RCC 7860 (cell line): ENCODE measurements at regions not wholly inside any gene's neighbourhood (a gene's known extent, or its start where the extent isn't known, plus 50 kb on each side); places are given as distances from the start of the nearest gene placed in this dataset.
"Not testable (repeated sequence)": the region's sequence is repeated elsewhere in the genome, so short reads cannot be mapped to it uniquely, and the experiment has no call there.

Experiments used
- DNase-seq: peaks from one replicate; pipeline ENCODE4 v3.0.0-alpha.2; 2015; ENCODE audit warnings: low spot score
- FAIRE-seq: peaks from 2 replicates; lab custom pipeline; 2012; peaks lifted over from hg19 to GRCh38; lab: Jason Lieb, UNC

- not testable (repeated sequence) for DNase-seq, FAIRE-seq
Measured at GRCh38 chr6:166846446-166847142, 109.8 kb downstream of the RNASET2 start.

GRCh38 chr6:166842607-166843006, 113.7 kb downstream of the RNASET2 start:
- no peak for FAIRE-seq

GRCh38 chr6:166841216-166841615, 115.1 kb downstream of the RNASET2 start:
- FAIRE-seq (no peak), DNase-seq (no peak)

More at GRCh38 chr6:166842607-166843006, 113.7 kb downstream of the RNASET2 start:
- DNase-seq = no peak

- FAIRE-seq (no peak), DNase-seq (no peak)
Measured at GRCh38 chr6:166839569-166839968, 116.8 kb downstream of the RNASET2 start.

- DNase-seq (no peak), FAIRE-seq (no peak)
Measured at GRCh38 chr6:166838987-166839386, 117.4 kb downstream of the RNASET2 start.

GRCh38 chr6:166836785-166837718, 119.3 kb downstream of the RNASET2 start:
- no peak for FAIRE-seq

GRCh38 chr6:166834049-166834448, 122.3 kb downstream of the RNASET2 start:
- DNase-seq (no peak), FAIRE-seq (no peak)

More at GRCh38 chr6:166836785-166837718, 119.3 kb downstream of the RNASET2 start:
- no peak for DNase-seq

- no peak for FAIRE-seq
- DNase-seq = no peak
Measured at GRCh38 chr6:166830891-166831363, 125.4 kb downstream of the RNASET2 start.

GRCh38 chr6:166830185-166830890, 126.0 kb downstream of the RNASET2 start:
- DNase-seq (no peak), FAIRE-seq (no peak)

- FAIRE-seq (no peak), DNase-seq (no peak)
Measured at GRCh38 chr6:166826264-166826663, 130.1 kb downstream of the RNASET2 start.

- DNase-seq = no peak
Measured at GRCh38 chr6:166825553-166826145, 130.7 kb downstream of the RNASET2 start.

GRCh38 chr6:166824880-166825250, 131.5 kb downstream of the RNASET2 start:
- no peak for DNase-seq
- FAIRE-seq = no peak

More at GRCh38 chr6:166825553-166826145, 130.7 kb downstream of the RNASET2 start:
- FAIRE-seq = no peak

- FAIRE-seq (no peak), DNase-seq (no peak)
Measured at GRCh38 chr6:166824146-166824879, 132.0 kb downstream of the RNASET2 start.

GRCh38 chr6:166822609-166823008, 133.7 kb downstream of the RNASET2 start:
- FAIRE-seq = no peak

GRCh38 chr6:166820483-166820882, 135.9 kb downstream of the RNASET2 start:
- FAIRE-seq (no peak), DNase-seq (no peak)

More at GRCh38 chr6:166822609-166823008, 133.7 kb downstream of the RNASET2 start:
- DNase-seq = no peak

GRCh38 chr6:166820070-166820469, 136.3 kb downstream of the RNASET2 start:
- FAIRE-seq = no peak

GRCh38 chr6:166815629-166816028, 140.7 kb downstream of the RNASET2 start:
- FAIRE-seq (no peak), DNase-seq (no peak)

More at GRCh38 chr6:166820070-166820469, 136.3 kb downstream of the RNASET2 start:
- DNase-seq = no peak

- no peak for FAIRE-seq
- no peak for DNase-seq
Measured at GRCh38 chr6:166814390-166814789, 142.0 kb downstream of the RNASET2 start.

- DNase-seq (no peak), FAIRE-seq (no peak)
Measured at GRCh38 chr6:166813461-166813860, 142.9 kb downstream of the RNASET2 start.

- DNase-seq (no peak), FAIRE-seq (no peak)
Measured at GRCh38 chr6:166810864-166811263, 145.5 kb downstream of the RNASET2 start.
